HG02588 (cell line): ENCODE measurements at regions not wholly inside any gene's neighbourhood (a gene's known extent, or its start where the extent isn't known, plus 50 kb on each side); places are given as distances from the start of the nearest gene placed in this dataset.

Experiments used
- ATAC-seq: cut with Tn5 transposase; IDR thresholded peaks from one replicate; pipeline ENCODE4 v1.9.1; 2021; ENCODE audit warnings: mild to moderate bottlenecking, moderate library complexity; ENCODE audit not compliant: unreplicated experiment

DNA sequence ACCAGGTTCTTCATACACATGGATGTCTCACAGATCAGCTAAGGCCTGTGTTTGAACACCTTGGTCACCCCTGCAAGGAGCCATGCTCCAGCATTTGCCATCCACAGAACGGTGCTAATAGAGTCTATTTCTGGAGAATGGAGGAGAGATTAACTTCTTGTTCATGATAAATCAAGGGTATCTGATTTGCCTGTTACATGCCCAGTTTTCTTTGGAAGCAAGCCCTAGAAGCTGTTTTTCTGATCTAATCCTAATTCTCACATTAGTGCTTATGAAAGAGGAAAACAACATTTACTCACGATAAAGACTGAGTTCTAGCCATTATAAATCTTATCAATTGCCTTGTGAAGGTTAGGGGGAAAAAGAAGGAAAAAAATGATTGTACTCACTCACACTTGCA lies 119.6 kb upstream of the DTNA start:
- ATAC-seq = no peak

- no peak for ATAC-seq
Measured at GRCh38 chr18:34591920-34592444, 118.1 kb upstream of the DTNA start.

GRCh38 chr18:34592481-34592880 lies 117.6 kb upstream of the DTNA start:
- no peak for ATAC-seq

- ATAC-seq = no peak
Measured at GRCh38 chr18:34592961-34593382, 117.1 kb upstream of the DTNA start.

DNA sequence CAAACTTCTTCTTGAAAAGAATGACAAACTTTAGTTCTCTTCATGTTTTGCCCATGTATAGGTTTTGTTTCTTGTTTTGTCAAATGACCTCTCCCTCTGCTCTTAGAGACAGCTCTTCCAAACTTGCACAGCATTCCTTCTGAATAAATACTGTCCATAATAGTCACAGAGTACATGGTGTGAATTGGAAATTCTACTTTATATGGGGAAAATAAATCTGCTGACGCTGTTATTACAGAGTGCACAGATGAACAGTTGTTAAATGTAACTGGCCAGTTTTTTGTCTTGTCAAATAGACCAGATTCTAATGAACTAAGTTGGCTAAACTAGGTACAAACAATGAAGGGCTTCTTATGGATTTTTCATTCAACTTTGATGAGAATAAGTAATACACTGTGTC lies 115.8 kb upstream of the DTNA start:
- no peak for ATAC-seq

DNA sequence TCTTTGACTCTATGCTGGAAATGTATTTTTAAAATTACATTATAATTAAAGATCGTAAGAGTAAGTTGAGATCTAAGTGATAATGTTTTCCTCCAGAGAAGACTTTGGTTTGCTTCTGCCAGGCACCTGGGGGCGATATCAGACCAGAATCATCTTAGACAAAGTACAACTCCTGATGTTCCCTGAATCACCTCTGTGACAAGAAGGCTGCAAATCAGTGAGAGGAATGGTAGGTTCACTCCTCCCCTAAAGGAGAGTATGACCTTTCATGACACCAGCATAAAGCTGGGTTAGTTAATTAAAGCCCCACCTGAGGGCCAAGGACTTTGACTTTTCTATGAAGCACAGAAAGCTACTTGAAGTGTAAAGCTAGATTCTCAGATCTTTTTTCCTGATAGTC lies 114.4 kb upstream of the DTNA start:
- no peak for ATAC-seq

DNA sequence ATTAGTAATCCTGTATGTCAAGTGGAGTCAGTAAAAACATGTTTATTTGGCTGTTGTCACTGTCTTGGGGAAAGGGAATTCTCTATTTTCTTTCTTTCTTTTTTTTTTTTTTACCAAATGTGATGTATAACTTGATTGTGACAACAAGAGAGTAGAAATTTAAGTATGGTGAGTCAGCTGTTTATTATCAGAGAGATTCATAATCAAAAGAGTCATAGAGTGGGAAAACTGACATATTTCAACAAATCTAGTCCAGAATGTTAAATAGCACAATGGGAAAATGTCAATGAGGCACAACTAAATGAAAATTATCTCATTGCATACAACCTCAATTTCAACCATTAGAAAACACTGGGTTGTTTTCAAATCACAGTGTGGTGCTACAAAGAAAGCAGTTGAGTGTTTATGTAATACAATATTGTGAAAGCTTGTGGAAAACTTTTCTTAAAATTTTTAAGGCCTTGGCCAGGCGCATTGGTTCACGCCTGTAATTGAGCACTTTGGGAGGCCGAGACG lies 111.9 kb upstream of the DTNA start:
- no peak for ATAC-seq

GRCh38 chr18:34600158-34600557 lies 109.9 kb upstream of the DTNA start:
- ATAC-seq = no peak

- no peak for ATAC-seq
Measured at GRCh38 chr18:34600874-34601656, 109.0 kb upstream of the DTNA start.

DNA sequence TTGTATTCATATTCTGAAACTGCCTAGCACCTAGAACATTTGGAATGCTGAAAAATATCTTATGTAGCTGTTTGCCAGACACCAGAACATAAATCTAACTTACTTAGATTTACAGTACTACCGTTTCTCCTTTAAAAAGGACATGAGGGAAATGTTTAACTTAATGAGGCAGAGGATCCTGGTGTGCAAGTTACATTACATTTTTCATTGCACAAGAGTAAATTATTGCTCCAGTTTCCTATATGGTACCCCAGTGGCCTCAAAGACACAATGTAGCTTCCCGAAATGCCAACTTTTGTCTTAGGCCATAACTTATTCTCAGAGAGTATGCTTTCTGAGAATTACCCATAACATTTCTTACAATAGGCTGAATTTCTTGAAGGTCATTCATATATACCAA lies 105.5 kb upstream of the DTNA start:
- ATAC-seq = no peak

GRCh38 chr18:34606851-34607250 lies 103.2 kb upstream of the DTNA start:
- no peak for ATAC-seq

DNA sequence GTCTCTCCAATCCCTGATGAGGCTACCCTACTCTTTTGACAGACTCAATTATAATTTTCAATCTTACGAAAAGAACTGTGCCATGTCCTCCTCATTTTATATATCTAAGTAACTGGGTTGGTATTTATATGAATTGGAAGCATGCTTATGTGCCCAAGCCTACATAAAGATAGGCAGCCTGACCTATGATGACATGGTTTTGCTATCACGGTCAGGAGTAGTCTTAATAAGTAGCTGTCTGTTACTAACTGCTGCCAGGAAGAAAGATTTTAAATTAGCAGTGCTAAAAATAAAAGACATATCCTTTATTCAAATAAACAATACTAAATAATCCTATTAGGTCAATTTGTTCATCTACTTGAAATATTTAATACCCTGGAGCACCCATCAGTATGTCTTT lies 102.0 kb upstream of the DTNA start:
- no peak for ATAC-seq

DNA sequence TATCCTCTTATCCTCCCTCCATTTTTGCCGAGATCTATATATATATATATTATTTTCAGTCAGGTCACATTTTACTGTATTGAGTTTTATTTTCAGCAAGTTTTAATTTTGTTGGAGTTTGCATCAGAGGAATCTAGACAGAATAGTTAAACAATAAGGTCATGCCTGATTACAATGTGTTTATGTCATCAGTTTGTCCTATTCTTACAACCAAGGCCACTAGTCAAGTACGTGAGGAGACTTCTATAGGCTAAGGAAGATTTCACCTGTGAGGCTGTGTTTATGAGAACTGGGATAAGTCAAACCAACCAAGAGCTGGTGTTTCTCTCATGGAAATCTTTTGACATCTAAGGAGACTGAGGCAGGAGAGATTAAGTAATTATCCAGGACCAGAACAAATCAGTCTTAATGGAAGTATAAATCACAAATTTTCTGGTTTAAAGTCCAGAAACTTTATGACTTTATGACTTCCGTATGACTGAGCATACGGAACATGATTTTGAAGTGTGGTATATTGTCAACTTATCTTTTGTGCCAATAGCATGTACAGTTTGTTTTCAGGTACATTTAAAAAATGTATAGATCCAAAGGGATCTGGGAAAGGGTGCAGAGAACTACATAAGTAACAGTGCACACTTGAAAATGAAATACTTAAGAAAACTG lies 100.0 kb upstream of the DTNA start:
- no peak for ATAC-seq

- ATAC-seq = no peak
Measured at GRCh38 chr18:34611904-34612303, 98.2 kb upstream of the DTNA start.

DNA sequence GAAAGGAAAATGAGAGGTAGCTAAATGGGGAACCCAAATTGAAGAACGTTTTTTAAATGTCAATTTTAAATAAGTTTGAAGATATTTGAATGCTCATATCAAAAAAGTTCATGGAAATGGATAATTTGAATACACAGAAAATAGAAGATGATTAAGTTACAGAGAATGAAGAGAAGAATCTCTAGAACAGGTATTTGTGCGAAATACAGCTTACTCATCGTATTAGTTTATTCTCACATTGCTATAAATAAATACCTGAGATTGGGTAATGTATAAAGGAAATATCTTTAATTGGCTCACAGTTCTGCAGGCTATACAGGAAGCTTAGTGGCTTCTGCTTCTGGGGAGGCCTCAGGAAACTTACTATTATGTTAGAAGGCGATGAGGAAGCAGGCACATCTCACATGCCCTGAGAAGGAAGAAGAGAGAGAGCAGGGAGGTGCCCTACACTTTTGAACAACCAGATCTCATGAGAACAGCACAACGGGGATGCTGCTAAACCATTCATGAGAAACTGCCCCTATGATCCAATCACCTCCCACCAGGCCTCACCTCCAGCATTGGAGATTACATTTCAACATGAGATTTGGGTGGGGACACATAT lies 89.7 kb upstream of the DTNA start:
- no peak for ATAC-seq

GRCh38 chr18:34623557-34623956 lies 86.5 kb upstream of the DTNA start:
- ATAC-seq = no peak

- no peak for ATAC-seq
Measured at GRCh38 chr18:34624551-34624950, 85.5 kb upstream of the DTNA start.

GRCh38 chr18:34626404-34627136 lies 83.5 kb upstream of the DTNA start:
- ATAC-seq = no peak

DNA sequence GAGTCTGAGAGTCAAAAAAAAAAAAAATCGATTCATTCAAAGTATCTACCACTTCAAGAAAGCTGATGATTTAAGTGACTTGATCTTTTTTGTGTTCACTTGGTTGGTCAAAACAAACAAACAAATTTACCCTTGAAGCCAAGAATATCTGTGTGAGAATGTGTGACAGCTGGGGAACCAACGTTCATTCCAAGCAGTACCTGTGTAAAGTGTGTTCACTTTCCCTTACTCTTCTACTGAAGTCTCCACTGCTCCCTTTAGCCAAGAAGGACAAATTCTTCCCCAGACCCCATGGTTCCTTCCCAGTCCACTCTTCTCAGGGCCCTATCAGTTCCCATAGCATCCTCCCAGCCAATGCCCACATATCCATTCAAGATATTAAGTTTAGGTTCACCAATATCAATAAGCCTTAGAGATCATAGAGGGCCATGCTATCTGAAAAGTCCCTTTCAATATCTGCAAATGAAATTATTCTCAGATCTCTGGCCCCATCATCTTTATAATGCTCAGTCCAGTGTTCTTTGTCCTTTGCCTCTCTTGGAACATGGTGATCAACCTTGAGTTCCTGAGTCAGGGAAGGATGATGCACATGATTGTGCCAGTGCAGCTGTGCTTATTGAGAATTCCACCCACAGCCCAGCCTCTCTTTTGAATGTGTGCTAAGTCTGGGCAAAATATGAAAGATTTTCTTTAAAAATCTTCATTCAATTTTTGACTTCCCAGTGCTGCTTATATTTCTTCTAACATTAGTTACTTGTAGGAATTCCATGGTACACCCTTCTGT lies 82.8 kb upstream of the DTNA start:
- ATAC-seq = no peak
